Neural cell (in vitro differentiated cells): ENCODE measurements at regions not wholly inside any gene's neighbourhood (a gene's known extent, or its start where the extent isn't known, plus 50 kb on each side); places are given as distances from the start of the nearest gene placed in this dataset.
"Not testable (repeated sequence)": the region's sequence is repeated elsewhere in the genome, so short reads cannot be mapped to it uniquely, and the experiment has no call there.

ENCODE experiments used
- H2AFZ ChIP-seq: fragments of 200-600, 300-800 bp; sonication (generic), shearing (Covaris generic); 2 replicates; pipeline ENCODE4 v1.6.0; 2014; ENCODE audit warnings: low read depth, mild to moderate bottlenecking, antibody characterized with exemption, low read length, moderate library complexity
- H3F3A ChIP-seq: fragments of 200-600 bp; shearing (Covaris generic); 2 replicates; pipeline ENCODE4 v1.6.1; 2016; ENCODE audit warnings: mild to moderate bottlenecking, moderate library complexity, mixed read lengths, antibody characterized with exemption, low read length; ENCODE audit not compliant: insufficient read depth, poor library complexity, severe bottlenecking
- H3K27ac ChIP-seq: fragments of 200-600, 300-800 bp; sonication (generic), shearing (Covaris generic); 2 replicates; pipeline ENCODE4 v1.5.1; 2014; ENCODE audit warnings: mild to moderate bottlenecking, low read length, moderate library complexity
- H3K27me3 ChIP-seq: fragments of 300-800, 200-600 bp; sonication (generic), shearing (Covaris generic); 2 replicates; pipeline ENCODE4 v1.6.0; 2014; ENCODE audit warnings: mild to moderate bottlenecking, low read depth, low read length, moderate library complexity; ENCODE audit not compliant: insufficient read depth
- H3K36me3 ChIP-seq: fragments of 300-800, 200-600 bp; sonication (generic), shearing (Covaris generic); 2 replicates; pipeline ENCODE4 v1.5.1; 2014; ENCODE audit warnings: mild to moderate bottlenecking, antibody characterized with exemption, low read length, moderate library complexity; ENCODE audit not compliant: insufficient read depth
- H3K4me2 ChIP-seq: fragments of 300-800, 200-600 bp; sonication (generic), shearing (Covaris generic); 2 replicates; pipeline ENCODE4 v1.6.0; 2014; ENCODE audit warnings: mild to moderate bottlenecking, low read length
- H3K4me3 ChIP-seq: fragments of 300-800, 200-600 bp; sonication (generic), shearing (Covaris generic); 2 replicates; pipeline ENCODE4 v1.5.1; 2014; ENCODE audit warnings: mild to moderate bottlenecking, low read length, moderate library complexity
- H3K79me2 ChIP-seq: fragments of 200-600 bp; shearing (Covaris generic); replicated peaks from 2 replicates; pipeline ENCODE4 v1.6.0; 2014; ENCODE audit warnings: mild to moderate bottlenecking, low read length, moderate library complexity; ENCODE audit not compliant: insufficient read depth
- H3K9ac ChIP-seq: fragments of 300-800, 200-600 bp; sonication (generic), shearing (Covaris generic); 2 replicates; pipeline ENCODE4 v1.6.1; 2016; ENCODE audit warnings: mild to moderate bottlenecking, low read length, mixed read lengths
- H3K9me2 ChIP-seq: fragments of 200-600 bp; shearing (Covaris generic); 2 replicates; pipeline ENCODE4 v1.6.1; 2016; ENCODE audit warnings: mild to moderate bottlenecking, low read length, mixed read lengths; ENCODE audit not compliant: insufficient read depth
- H3K9me3 ChIP-seq: fragments of 200-600, 300-800 bp; sonication (generic), shearing (Covaris generic); 2 replicates; pipeline ENCODE4 v1.6.1; 2016; ENCODE audit warnings: mild to moderate bottlenecking, mixed run types, low read length, moderate library complexity, mixed read lengths
- H4K20me1 ChIP-seq: fragments of 200-600 bp; shearing (Covaris generic); 2 replicates; pipeline ENCODE4 v1.6.1; 2016; ENCODE audit warnings: mild to moderate bottlenecking, mixed run types; ENCODE audit not compliant: insufficient read depth
- CTCF ChIP-seq: fragments of 450-650 bp; IDR thresholded peaks from 2 replicates; pipeline ENCODE4 v1.5.1; 2014; ENCODE audit warnings: antibody characterized with exemption, mild to moderate bottlenecking, moderate library complexity; ENCODE audit not compliant: poor library complexity, severe bottlenecking
- EP300 ChIP-seq: fragments of 450-650 bp; conservative IDR thresholded peaks from 2 replicates; pipeline ENCODE4 v1.6.1; 2014; ENCODE audit warnings: antibody characterized with exemption, mild to moderate bottlenecking, moderate library complexity; ENCODE audit not compliant: poor library complexity, severe bottlenecking
- EZH2 ChIP-seq: fragments of 200-600, 300-800 bp; shearing (Covaris generic), sonication (generic); IDR thresholded peaks from 2 replicates; pipeline ENCODE4 v1.6.1; 2014; ENCODE audit warnings: antibody characterized with exemption, low read length, borderline replicate concordance, mild to moderate bottlenecking; ENCODE audit not compliant: insufficient read depth, poor library complexity, severe bottlenecking
- MXI1 ChIP-seq: fragments of 450-650 bp; conservative IDR thresholded peaks from 2 replicates; pipeline ENCODE4 v1.6.1; 2014; ENCODE audit warnings: antibody characterized with exemption, mild to moderate bottlenecking; ENCODE audit not compliant: poor library complexity, severe bottlenecking
- POLR2AphosphoS5 ChIP-seq: IDR thresholded peaks from 2 replicates; pipeline ENCODE4 v1.6.1; 2012
- RAD21 ChIP-seq: fragments of 450-650 bp; conservative IDR thresholded peaks from 2 replicates; pipeline ENCODE4 v1.6.1; 2014; ENCODE audit warnings: antibody characterized with exemption, mild to moderate bottlenecking, moderate library complexity
- REST ChIP-seq: IDR thresholded peaks from 2 replicates; pipeline ENCODE4 v1.6.1; 2012; ENCODE audit warnings: borderline replicate concordance
- SMC3 ChIP-seq: fragments of 450-650 bp; conservative IDR thresholded peaks from 2 replicates; pipeline ENCODE4 v1.6.1; 2014; ENCODE audit warnings: antibody characterized with exemption, mild to moderate bottlenecking, moderate library complexity; ENCODE audit not compliant: poor library complexity
- TAF1 ChIP-seq: IDR thresholded peaks from 2 replicates; pipeline ENCODE4 v1.6.1; 2012; ENCODE audit warnings: low read depth

- H3K4me3 ChIP-seq, result no peak overlapping the region
- no peak overlapping the region for H3K4me2 ChIP-seq
- no peaks in the 10 kb centered on the region for H3K79me2 ChIP-seq
- no peaks in the 10 kb centered on the region for H3K9me2 ChIP-seq
- no peak for TF ChIP-seq REST
- no peak for TF ChIP-seq TAF1
- no peak for TF ChIP-seq POLR2AphosphoS5
- TF ChIP-seq EP300, result no peak
- no peak for TF ChIP-seq CTCF
- TF ChIP-seq EZH2, result no peak
- no peak for TF ChIP-seq MXI1
- no peak for TF ChIP-seq SMC3
- no peak for TF ChIP-seq RAD21
- no peak overlapping the region for H3K9ac ChIP-seq
- H3K27me3 ChIP-seq, result no peaks in the 10 kb centered on the region
- H3F3A ChIP-seq, result no peaks in the 10 kb centered on the region
- no peaks in the 10 kb centered on the region for H4K20me1 ChIP-seq
- H3K36me3 ChIP-seq, result no peaks in the 10 kb centered on the region
- H3K27ac ChIP-seq, result no peak overlapping the region
- H3K9me3 ChIP-seq, result no peaks in the 10 kb centered on the region
- no peak overlapping the region for H2AFZ ChIP-seq
These were observed 325.8 kb downstream of the CBLN1 start for GRCh38 chr16:48955837-48956236.

GRCh38 chr16:48951621-48952125 lies 330.0 kb downstream of the CBLN1 start:
- H3K9me3 ChIP-seq, H3F3A ChIP-seq: not testable (repeated sequence)

GRCh38 chr16:48950184-48950583 lies 331.5 kb downstream of the CBLN1 start:
- no peaks in the 10 kb centered on the region for H3K36me3 ChIP-seq
- H3K4me3 ChIP-seq, result no peak overlapping the region
- no peaks in the 10 kb centered on the region for H4K20me1 ChIP-seq
- H3K79me2 ChIP-seq, result no peaks in the 10 kb centered on the region
- no peaks in the 10 kb centered on the region for H3K27me3 ChIP-seq
- H3K27ac ChIP-seq, result no peak overlapping the region
- no peaks in the 10 kb centered on the region for H3K9me2 ChIP-seq
- no peak overlapping the region for H3K9ac ChIP-seq
- H2AFZ ChIP-seq, result no peak overlapping the region
- no peak for TF ChIP-seq EP300
- TF ChIP-seq MXI1, result no peak
- TF ChIP-seq SMC3, result no peak
- no peak for TF ChIP-seq POLR2AphosphoS5
- no peaks in the 10 kb centered on the region for H3F3A ChIP-seq
- no peaks in the 10 kb centered on the region for H3K9me3 ChIP-seq
- no peak overlapping the region for H3K4me2 ChIP-seq

More at GRCh38 chr16:48951621-48952125, 330.0 kb downstream of the CBLN1 start:
- H3K4me3 ChIP-seq, H3K9me2 ChIP-seq, H2AFZ ChIP-seq, H3K4me2 ChIP-seq, H3K79me2 ChIP-seq, H3K36me3 ChIP-seq, H3K27ac ChIP-seq, H3K27me3 ChIP-seq, H3K9ac ChIP-seq, H4K20me1 ChIP-seq: not testable (repeated sequence)
